ENCODE measurements at regions not wholly inside any gene's neighbourhood (a gene's known extent, or its start where the extent isn't known, plus 50 kb on each side); places are given as distances from the start of the nearest gene placed in this dataset.

- TF ChIP-seq PTBP1 (IDR thresholded peaks at IDR 0.05; ENCODE audit: low read depth, low read length, poor library complexity, severe bottlenecking) (no peak), CHD4 (IDR thresholded peaks at IDR 0.05; ENCODE audit: borderline replicate concordance, low read length) (no peak), ZNF513 (CRISPR knock-in tag; conservative IDR thresholded peaks at IDR 0.05) (no peak), NKX3-1 (CRISPR knock-in tag; IDR thresholded peaks at IDR 0.05) (no peak), ZNF879 (CRISPR knock-in tag; IDR thresholded peaks at IDR 0.05) (no peak), ZNF274 (CRISPR knock-in tag; IDR thresholded peaks at IDR 0.05) (no peak), ZNF530 (CRISPR knock-in tag; IDR thresholded peaks at IDR 0.05; ENCODE audit: low read depth) (no peak), POLR2A (IDR thresholded peaks at IDR 0.05; ENCODE audit: insufficient read depth in 1 of 2, low read depth in 2 of 2, low read length in 2 of 2) (no peak)
- TF ChIP-seq, protein P1, sequence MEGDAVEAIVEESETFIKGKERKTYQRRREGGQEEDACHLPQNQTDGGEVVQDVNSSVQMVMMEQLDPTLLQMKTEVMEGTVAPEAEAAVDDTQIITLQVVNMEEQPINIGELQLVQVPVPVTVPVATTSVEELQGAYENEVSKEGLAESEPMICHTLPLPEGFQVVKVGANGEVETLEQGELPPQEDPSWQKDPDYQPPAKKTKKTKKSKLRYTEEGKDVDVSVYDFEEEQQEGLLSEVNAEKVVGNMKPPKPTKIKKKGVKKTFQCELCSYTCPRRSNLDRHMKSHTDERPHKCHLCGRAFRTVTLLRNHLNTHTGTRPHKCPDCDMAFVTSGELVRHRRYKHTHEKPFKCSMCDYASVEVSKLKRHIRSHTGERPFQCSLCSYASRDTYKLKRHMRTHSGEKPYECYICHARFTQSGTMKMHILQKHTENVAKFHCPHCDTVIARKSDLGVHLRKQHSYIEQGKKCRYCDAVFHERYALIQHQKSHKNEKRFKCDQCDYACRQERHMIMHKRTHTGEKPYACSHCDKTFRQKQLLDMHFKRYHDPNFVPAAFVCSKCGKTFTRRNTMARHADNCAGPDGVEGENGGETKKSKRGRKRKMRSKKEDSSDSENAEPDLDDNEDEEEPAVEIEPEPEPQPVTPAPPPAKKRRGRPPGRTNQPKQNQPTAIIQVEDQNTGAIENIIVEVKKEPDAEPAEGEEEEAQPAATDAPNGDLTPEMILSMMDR (CRISPR knock-in tag; IDR thresholded peaks at IDR 0.05): no peak
Measured at GRCh38 chrX:113539599-113540356, 699.1 kb upstream of the AMOT start.
